Choroid plexus epithelial cell (primary cell): ENCODE measurements at regions not wholly inside any gene's neighbourhood (a gene's known extent, or its start where the extent isn't known, plus 50 kb on each side); places are given as distances from the start of the nearest gene placed in this dataset.

Experiments
- DNase-seq: peaks from one replicate; pipeline ENCODE4 v3.0.0-alpha.2; 2010; ENCODE audit warnings: low read depth
- H3K4me3 ChIP-seq: 2 replicates; pipeline ENCODE4 v1.5.1; 2011; ENCODE audit warnings: low read depth, mild to moderate bottlenecking, control low read depth, low read length, moderate library complexity
- CTCF ChIP-seq: conservative IDR thresholded peaks from 2 replicates; pipeline ENCODE4 v1.5.1; 2011; ENCODE audit warnings: low read depth, mild to moderate bottlenecking, control low read depth, inconsistent platforms, low read length, moderate library complexity

DNA sequence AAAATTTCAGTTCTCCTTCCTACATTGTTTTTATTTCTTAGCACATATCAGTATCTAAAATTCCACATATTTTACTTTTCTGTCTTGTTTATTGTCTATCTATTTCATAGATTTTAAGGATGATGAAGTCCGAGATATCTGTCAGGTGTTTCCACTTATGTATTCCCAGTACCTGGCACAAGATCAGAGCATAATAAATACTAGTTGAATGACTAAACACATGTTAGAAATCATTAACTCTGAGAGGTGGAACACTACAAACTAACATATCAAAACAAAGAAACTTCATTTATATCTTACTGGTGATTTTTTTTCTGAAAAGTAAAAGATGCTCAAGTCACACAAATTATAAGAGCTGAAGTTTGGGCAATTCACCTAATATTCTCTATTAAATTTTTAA, 1208.3 kb downstream of the PCDH9 start:
- H3K4me3 ChIP-seq = no peak overlapping the region
- no peak for TF ChIP-seq CTCF
- DNase-seq = no peak

GRCh38 chr13:66014771-66015170, 1215.4 kb downstream of the PCDH9 start:
- no peak for DNase-seq
- H3K4me3 ChIP-seq = no peak overlapping the region
- TF ChIP-seq CTCF = no peak

DNA sequence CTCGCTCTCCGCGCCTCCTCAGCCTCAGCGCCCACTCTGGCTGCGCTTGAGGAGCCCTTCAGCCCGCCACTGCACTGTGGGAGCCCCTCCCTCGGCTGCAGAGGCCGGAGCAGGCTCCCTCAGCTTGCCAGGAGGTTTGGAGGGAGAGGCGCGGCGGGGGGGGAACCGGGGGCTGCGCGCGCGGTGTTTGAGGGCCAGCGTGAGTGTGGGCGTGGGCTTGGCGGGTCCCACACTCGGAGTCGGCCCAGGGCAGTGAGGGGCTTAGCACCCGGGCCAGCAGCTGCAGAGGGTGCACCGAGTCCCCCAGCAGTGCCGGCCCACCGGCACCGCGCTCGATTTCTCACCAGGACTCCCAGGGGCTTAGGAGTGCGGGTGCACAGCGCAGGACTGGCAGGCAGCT, 1220.9 kb downstream of the PCDH9 start:
- TF ChIP-seq CTCF = no peak
- DNase-seq = no peak
- no peak overlapping the region for H3K4me3 ChIP-seq

DNA sequence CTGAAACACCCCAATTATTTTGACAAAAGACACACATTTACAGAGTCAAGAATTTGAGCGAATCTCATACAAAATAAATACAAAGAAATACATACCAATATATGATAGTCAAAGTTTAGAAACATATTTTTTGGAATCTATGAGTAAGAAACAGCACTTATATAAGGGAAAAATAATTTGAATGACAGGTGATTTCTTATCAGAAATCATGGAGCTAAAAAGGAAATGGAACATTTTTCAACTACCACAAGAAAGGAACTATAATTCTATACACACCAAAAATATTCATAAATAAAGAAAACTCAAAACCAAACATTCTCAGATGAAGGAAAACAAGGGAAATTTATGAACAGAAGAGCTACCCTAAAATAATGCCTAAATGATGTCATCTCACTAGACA, 1226.6 kb downstream of the PCDH9 start:
- DNase-seq = no peak
- TF ChIP-seq CTCF = no peak
- H3K4me3 ChIP-seq = no peak overlapping the region

DNA sequence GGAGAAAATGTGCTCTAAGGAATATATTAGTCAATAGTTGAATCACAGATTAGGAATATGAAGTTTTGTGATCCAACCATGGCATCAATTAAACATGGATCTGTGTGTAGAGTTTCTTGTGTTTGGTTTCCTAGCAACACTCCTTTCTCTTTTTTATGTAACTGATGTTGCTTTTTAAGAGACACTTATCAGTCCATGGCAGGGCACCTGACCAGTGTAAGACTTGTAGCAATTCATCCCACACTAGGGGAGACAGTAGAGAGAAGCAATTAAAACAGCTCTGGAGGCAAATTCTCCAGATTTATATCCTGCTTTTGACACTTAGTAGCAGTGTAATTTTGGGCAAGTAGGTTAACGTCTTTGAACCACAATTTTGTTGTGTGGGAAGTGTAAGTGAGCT, 1229.0 kb downstream of the PCDH9 start:
- H3K4me3 ChIP-seq = no peak overlapping the region
- DNase-seq = no peak
- no peak for TF ChIP-seq CTCF

DNA sequence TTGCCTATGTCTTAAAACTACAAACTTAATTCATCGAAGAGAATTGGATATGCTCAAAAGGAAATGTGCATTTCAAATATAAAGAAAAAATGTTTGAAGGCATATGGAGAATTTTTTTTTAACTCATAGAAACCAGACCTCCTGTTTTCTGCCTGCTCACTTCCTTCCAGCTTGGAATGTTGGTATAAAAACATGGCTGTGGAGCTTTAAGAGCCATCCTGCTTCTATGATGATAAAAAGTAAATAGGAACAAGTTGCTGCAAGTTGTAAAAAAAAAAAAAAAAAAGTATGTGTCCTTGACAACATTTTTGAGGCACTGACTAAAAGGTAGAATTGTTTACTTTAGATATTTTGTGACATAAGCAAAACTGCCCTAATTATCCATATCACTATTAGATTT, 1230.7 kb downstream of the PCDH9 start:
- no peak for DNase-seq
- TF ChIP-seq CTCF = no peak
- no peak overlapping the region for H3K4me3 ChIP-seq

- H3K4me3 ChIP-seq = no peak overlapping the region
- TF ChIP-seq CTCF = no peak
- no peak for DNase-seq
Observed at GRCh38 chr13:65990684-65991083, 1239.5 kb downstream of the PCDH9 start.
